Frontal cortex (tissue), 3 donors: ENCODE measurements at regions not wholly inside any gene's neighbourhood (a gene's known extent, or its start where the extent isn't known, plus 50 kb on each side); places are given as distances from the start of the nearest gene placed in this dataset.
"Not testable (repeated sequence)": the region's sequence is repeated elsewhere in the genome, so short reads cannot be mapped to it uniquely, and the experiment has no call there.

ENCODE experiments used
- DNase-seq, 2 donors: peaks; one replicate each; pipeline ENCODE4 v3.0.0; 2012; ENCODE audit warnings: low spot score in 2 of 2
- FAIRE-seq: peaks from 2 replicates; lab custom pipeline; 2012; peaks lifted over from hg19 to GRCh38; lab: Jason Lieb, UNC
- donor health status: control.
- donor health status: control.
- donor health status: control.

DNA sequence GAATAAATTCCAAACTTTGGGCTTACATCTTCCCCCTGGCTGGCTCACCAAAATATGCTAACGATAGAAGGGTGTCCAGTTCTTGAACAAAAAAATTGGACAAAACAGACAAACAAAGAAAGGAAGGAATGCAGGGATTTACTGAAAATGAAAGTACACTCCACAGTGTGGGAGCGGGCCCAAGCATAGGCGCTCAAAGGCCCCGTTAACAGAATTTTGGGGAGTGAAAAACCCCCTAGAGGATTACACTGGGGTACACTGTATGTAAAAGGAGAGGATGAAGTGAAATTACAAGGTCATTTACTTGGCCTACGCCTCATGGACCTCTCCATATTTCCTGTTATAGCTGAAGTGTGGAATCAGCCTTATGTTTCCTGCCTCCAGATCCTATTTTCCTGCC, 899.7 kb downstream of the DSC3 start:
- no peak for FAIRE-seq
- DNase-seq, result no peak

DNA sequence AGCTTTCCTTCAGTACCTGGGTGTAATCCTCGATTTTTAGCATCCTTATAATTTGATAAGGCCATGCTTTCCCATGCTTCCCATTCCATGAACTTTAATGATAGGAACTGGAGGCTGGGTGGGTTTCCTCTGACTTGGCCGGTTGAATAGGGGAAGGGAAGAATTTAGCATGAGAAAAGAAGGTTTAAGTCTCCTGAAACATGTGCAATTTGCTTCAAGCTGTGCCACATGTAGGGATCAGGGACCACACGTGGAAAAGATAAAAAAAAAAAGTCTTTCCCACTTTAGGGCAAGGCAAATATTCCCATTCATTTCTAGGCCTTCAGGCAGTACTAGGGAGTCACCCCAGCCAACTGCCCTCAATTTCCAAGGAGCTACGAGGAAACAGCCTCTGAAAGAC, 900.3 kb downstream of the DSC3 start:
- DNase-seq (no peak), FAIRE-seq (no peak)

DNA sequence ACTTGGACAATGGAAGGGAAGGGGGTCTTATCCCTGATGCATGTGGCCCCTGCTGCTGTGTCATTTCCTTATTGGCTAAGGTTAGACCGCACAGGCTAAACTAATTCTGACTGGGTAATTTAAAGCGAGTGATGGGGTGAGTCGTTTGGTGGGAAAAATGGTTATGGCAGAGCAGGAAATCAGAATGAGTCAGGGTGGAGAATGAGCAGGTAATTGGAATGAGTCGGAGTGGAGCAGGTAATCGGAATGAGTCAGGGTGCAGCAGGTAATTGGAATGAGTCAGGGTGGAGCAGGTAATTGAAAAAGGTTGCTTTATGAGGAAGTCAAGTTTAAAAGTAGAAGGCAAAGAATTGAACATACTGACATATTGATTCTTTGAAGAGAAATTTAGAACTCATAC, 901.0 kb downstream of the DSC3 start:
- FAIRE-seq, result not testable (repeated sequence)

DNA sequence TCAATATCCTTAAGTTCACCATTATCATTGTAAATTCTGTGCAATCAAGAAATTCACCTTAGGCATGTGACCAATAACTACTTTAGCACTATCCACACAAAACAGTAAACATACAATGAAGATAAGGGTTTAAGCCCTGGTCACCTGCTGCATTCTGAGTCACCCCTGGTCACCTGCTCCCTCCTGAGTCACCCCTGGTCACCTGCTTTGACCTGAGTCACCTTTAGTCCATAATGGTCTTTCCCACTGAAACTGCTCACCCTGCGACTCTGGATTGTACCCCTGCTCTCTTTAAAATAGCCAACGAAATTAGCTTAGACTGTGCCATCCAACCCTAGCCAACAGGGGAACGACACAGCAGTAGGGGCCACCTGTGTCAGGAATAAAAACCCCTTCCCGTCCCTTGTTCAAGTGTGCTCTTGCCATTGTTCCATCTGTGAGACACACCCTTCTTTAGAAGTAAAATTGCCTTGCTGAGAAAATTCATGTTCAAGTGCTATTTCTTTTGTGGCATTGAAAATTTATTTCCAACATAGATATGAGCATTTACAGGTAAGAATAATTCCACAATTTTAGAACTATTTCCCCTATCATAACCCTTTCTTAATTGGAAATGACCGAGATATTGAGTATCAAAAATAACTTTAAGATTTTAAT, 902.8 kb downstream of the DSC3 start:
- FAIRE-seq (no peak), DNase-seq (no peak)

More for the DNA sequence above, 901.0 kb downstream of the DSC3 start:
- DNase-seq, result not testable (repeated sequence)

DNA sequence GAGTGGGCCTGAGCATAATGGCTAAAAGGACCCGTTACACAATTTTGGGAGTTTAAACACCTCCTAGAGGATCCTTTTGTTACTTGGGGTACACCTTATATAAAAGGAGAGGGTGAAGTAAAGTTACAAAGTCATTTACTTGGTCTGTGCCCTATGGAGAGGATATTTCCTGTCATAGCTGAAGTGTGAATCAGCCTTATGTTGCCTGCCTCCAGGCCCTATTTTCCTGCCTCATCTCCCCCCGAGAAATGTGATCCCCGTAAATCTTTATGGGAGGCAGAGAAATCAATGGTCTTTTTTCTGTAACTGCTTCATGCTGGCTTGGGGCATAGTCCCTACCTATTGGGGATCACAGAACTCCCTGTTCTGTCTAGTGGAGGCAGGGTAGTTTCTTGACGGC, 906.6 kb downstream of the DSC3 start:
- no peak for FAIRE-seq
- DNase-seq, result no peak

DNA sequence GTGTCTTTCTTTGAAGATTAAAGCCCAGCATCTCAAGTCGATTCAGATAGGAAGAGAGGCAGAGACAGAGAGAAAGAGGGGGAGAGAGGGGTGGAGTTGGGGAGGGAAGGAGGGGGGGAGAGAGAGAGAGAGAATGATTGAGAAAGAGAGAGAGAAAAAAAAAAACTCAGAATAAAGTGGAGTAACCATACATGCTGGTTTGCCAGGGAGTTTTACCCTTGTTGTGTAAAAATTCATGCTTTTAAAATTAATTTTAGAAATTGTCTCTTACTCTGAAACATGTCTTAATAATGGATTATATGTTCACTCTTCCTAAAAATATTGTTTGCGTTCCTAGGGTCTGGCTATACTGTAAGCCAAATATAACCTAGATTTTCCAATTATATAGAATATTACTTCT, 908.5 kb downstream of the DSC3 start:
- FAIRE-seq (no peak), DNase-seq (no peak)

DNA sequence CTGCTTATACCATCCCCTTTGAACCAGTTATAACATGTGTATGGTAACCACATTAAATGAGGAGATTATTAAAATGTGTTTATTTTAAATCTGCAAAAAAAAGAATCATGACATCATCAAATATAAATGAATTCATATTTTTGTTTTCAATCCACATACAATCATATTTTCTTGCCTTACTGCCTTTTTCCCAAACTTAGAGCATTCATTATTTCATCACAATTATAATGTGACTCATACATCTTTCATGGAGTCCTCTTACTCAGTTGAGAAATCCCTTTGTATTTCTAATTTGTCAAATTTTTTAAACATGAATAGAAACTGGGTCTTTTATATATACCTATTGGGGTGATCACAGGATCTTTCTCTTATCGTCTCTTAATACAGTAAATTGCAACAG, 909.6 kb downstream of the DSC3 start:
- no peak for DNase-seq
- FAIRE-seq, result no peak

DNA sequence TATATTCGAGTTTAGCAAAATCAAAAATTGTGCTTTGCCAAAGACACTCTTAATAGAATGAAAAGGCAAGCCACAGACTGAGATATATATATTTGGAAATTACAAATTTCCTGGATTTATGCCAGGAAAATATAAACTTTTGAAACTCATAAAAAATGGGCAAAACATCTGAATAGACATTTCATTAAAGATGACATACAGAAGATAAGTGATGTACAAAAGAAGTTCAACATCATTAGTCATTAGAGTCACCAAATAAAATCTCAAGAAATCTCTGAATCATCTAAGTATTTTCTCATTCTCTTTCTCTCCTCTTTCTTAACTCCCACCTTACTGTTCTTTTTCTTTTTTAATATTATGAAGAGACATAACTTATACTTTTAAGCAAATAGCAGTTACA, 921.1 kb downstream of the DSC3 start:
- no peak for DNase-seq
- no peak for FAIRE-seq

DNA sequence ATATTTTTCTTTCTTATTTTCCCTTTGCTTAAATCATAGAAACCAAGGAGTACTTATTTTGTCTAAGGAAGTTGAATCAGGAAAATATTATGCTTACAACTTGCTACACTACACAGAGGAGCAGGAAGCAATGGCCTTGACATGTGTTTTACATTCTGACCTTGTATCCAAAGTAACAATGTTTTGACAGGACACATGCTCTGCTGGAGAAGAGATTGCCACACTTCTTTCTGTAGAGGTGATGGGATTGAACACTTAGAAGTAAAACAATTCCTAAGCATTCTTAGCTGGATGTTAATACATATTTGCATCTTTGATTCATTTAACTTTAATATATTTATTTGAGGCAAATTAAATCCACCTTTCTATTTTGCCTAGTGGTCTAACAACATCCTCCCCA, 929.1 kb downstream of the DSC3 start:
- DNase-seq (no peak), FAIRE-seq (no peak)

DNA sequence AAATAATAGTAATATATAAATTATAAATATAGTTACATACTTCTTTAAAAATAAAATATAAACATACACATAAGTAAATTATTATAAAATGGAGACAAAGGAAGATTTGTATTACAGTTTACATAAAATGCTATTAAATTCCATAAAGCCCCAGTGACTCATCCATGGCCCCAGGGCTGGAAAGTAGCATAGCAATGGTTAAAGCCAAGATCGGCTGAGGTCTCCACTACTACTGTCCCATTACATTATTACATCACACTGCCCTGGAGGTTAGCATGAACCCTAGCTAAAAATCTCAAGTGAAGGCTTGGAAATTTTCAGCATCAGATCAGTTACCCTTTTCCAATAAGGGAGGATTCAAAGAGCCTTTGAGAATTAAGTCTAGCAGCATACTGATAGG, 936.2 kb downstream of the DSC3 start:
- DNase-seq (no peak), FAIRE-seq (no peak)

DNA sequence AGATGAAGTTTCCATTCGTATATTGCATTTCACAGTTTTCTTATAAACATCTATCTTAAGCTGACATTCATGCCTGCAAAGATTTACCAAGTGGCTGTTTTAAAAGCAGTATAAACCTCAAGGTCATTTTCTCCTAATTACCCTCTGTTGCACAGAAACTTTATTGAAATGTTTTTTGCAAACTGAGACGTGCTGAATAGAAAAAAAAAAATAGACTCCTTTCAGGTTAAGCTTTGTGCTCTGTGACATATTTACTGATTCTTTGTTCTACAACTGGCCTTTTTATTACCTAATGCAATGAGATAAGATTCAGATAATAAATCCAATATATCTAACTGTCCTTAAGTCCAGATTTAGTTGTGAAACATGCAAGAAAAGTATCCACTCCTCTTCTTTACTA, 938.7 kb downstream of the DSC3 start:
- DNase-seq (no peak), FAIRE-seq (no peak)

DNA sequence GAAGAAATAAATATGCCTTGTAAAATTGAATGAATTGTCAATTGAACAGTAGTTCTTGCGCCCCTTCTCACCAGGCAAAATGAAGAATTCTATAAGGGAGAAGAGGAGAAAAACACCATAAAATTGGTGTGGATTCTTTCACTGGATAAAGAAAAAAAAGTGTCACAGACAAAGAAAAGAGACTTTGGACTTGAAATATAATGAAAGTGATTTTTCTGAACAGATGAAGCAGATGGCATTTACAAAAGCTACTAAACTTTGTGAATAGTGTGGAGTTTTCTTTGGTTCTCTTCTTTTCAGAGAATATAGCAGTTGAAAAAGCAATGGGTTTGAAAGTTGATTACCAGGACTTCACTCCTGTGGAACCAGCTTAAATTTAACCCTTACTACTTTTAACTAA, 945.7 kb downstream of the DSC3 start:
- FAIRE-seq (no peak), DNase-seq (no peak)

DNA sequence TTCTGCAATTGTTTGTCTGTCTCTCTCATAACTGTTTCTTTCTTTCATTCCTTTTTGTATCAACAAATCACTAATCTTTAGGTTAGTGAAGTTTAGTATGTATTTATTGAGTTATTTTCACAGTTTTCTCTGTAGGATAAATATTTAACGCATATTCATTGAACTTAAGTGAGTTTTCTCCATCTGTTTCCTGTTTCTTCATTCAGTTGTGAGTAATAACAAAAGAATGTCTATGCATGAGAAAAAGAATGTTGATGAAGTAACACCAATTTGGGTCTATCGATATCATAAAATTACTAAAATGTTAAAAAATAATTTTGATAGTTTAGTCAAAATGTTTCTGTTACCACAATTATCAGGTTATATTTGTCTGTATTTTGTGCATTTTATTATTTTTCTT, 948.0 kb downstream of the DSC3 start:
- FAIRE-seq (no peak), DNase-seq (no peak)

DNA sequence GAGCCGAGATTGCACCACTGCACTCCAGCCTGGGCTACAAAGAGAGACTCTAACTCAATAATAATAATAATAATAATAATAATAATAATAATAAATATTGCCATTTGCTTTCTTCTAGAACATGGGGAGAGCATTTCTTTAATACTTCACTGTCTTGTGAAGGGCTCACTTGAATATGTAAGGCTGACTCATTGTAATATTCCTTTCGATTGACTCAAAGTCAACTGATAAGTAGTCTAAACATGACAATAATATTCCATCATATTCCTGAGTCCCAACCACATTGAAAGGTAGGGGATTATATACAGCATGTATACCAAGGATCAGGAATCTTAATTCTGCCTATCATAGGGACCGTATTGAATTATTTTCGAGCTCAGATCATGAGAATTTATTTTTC, 949.2 kb downstream of the DSC3 start:
- no peak for FAIRE-seq

DNA sequence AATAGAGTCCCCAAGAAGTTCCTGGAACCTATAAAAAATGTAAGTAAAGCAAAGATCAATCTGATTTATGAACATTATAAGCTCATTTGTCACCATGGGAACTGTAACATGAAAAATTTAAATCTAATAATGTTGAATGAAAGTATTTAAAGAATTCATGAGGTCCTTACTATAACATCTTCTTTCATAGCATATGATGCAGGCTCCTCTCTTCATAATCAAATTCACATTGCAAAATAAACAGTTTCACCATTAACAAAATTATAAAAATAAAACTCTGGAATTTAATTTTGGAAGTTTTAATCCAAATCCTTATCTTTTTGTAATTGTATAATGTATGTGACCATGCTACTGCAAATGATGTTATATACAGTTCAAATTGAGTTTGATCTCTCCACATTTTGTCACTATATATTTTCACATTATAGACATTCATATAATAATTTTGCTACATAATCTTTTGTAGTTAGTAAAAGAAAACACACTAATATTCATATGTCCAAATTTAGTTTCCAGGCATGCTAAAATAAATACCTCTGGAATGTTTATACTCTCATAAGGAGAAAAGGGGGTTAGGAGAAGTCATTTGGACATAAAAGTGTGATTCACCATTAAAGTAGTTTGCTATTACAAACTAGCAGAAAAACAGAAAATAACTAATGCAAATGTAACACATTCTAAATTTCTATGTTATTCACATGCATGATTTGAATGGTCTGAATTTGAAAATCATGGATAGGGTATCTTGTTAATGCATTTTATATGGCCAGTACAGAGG, 954.1 kb downstream of the DSC3 start:
- DNase-seq (no peak), FAIRE-seq (no peak)

More for the DNA sequence above, 949.2 kb downstream of the DSC3 start:
- no peak for DNase-seq

DNA sequence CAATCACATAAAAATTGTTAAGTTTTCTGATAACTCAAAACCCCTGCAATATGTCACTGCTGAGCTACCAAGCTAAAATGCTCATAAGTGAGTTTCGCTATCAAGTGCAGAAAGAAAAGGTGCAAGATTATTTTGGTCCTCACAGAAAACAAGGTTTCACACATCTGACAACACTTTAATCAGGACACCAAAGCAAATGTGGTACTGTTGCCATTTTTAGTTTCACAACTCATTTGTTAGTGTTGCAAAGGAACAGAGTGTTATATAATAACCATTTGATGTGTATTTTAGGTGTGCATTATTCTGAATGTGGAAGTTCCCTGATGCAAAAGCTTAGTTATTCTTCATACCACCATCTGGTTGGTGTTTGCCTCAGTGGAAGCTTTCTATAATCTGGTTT, 956.2 kb downstream of the DSC3 start:
- FAIRE-seq (no peak), DNase-seq (no peak)

DNA sequence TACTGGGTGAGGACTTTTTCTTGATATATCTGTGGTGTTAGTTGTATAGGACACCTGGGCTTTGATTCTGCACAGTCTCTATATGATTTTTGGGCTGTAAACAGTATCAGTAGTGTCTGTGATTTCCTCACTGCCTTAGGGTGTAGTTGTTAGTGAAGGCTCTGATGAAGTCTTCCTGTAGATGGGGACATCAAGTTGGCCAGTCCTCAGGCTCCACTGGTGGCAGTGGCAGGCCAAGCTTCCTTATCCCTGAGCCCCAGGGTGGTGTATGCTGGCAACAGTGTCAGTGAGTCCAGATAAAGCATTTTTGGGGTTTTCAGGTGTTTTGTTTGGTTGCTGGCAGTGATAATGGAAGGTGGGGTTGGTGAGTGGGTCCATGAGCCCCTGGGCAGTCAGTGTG, 961.4 kb downstream of the DSC3 start:
- FAIRE-seq, result no peak
- DNase-seq, result no peak

DNA sequence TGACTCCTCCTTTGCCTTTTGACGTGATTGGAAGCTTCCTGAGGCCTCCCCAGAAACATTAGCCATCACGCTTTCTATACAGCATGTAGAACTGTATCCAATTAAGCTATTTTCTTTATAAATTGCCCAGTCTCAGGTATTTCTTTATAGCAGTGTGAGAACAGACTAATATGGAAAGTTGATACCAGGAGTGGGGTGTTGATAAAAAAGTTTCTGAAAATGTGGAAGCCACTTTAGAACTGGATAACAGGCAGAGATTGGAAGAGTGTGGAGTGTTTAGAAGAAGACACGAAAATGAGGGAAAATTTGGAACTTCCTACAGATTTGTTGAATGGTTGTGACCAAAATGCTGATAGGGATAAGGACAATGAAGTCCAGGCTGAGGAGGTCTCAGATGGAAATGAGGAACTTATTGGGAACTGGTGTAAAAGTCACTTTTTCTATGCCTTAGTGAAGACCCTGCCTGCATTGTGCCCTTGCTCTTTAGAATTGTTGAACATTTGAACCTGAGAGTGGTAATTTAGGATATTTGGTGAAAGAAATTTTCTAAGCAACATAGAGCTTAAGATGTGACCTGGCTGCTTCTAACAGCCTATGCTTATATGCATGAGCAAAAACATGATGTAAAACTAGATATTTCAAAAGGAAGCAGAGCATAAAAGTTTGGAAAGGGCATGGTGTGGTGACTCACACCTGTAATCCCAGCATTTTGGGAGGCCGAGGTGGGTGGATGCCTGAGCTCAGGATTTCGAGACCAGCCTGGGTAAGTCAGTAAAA, 969.7 kb downstream of the DSC3 start:
- DNase-seq (no peak), FAIRE-seq (no peak)

DNA sequence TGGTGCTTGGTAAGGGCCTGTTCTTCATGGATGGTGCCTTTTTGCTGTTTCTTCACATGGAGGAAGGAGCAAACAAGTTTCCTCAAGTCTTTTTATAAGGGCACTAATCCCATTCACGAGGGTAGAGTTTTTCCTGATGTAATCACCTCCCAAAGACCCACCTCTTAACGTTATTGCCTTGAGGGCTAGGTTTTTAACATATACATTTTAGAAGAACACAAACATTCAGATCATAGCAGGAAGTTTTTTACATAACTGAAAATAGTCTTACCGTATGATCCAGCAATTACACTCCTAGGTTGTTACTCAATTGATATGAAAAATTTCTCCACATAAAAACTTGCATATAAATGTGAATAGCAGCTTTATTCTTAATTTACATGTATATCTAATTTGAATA, 976.3 kb downstream of the DSC3 start:
- DNase-seq (no peak), FAIRE-seq (no peak)

DNA sequence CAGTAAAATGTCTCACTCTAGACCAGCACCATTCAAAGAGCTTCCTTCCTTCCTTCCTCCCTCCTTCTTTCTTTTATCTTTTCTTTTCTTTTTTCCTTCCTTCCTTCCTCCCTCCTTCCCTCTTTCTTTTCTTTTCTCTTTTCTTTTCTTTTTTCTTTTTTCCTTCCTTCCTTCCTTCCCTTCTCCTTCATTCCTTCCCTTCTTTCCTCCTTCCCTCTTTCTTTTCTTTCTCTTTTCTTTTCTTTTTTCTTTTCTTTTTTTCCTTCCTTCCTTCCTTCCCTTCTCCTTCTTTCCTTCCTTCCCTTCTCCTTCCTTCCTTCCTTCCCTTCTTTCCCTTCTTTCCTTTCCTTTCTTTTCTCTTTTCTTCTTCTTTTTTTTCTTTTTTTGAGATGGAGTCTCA, 985.1 kb downstream of the DSC3 start:
- no peak for FAIRE-seq

DNA sequence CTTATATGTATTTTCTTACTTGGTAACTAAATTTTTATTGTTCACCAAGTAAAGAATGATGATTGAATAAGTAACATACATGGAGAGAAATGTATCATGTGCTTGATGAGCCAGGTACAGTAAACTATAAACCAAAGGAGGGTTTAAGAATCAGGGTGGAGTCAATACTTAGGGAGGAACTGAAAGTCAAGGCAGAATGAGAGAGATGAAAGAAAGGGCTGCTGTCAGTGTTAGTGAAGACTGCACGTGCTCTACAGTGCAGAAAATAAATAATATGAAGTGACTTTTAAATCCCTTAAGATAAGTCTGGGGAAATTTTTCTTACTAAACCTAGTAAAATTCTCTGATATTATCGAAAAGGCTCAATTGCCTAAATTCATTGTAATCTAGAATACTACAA, 986.0 kb downstream of the DSC3 start:
- no peak for DNase-seq

More for the DNA sequence above, 985.1 kb downstream of the DSC3 start:
- no peak for DNase-seq

More for the DNA sequence above, 986.0 kb downstream of the DSC3 start:
- FAIRE-seq, result no peak
